Sigmoid colon (tissue), 3 donors: ENCODE measurements at regions not wholly inside any gene's neighbourhood (a gene's known extent, or its start where the extent isn't known, plus 50 kb on each side); places are given as distances from the start of the nearest gene placed in this dataset.

Source experiments
- CTCF ChIP-seq, 4 experiments: fragments of 450-650 bp in 3 of 4; fragments of 200-600 bp in 1 of 4; IDR thresholded peaks; one replicate each; pipeline ENCODE4 v1.5.1; 2016 to 2019; ENCODE audit warnings: antibody characterized with exemption in 4 of 4, mild to moderate bottlenecking in 3 of 4, moderate library complexity in 2 of 4
- POLR2A ChIP-seq, 2 donors: fragments of 450-650 bp; IDR thresholded peaks; one replicate each; pipeline ENCODE4 v1.6.1; 2016; ENCODE audit warnings: antibody characterized with exemption in 2 of 2, mild to moderate bottlenecking in 2 of 2, moderate library complexity in 2 of 2

GRCh38 chr2:237250599-237250998 is 163.4 kb downstream of the COL6A3 start:
- TF ChIP-seq CTCF (IDR thresholded peaks at IDR 0.05) = no peak
- no peak for TF ChIP-seq POLR2A (IDR thresholded peaks at IDR 0.05)
